B cell (primary cell): ENCODE measurements at regions not wholly inside any gene's neighbourhood (a gene's known extent, or its start where the extent isn't known, plus 50 kb on each side); places are given as distances from the start of the nearest gene placed in this dataset.

ENCODE experiments used
- ATAC-seq: fragments of 200-7000 bp; cut with Tn5 transposase; one replicate; pipeline ENCODE4 v1.10.0; 2021; ENCODE audit warnings: low read depth, mild to moderate bottlenecking, moderate number of reproducible peaks, moderate library complexity
- CTCF ChIA-PET: fragments of 350-600 bp; sonication (Branson Sonifier 250); formaldehyde crosslinking; loops from one replicate; lab custom pipeline; 2021; ENCODE audit warnings: antibody characterized with exemption, inconsistent platforms; lab: Charles Lee
- POLR2A ChIA-PET: fragments of 350-600 bp; sonication (Branson Sonifier 250); formaldehyde crosslinking; loops from one replicate; lab custom pipeline; 2021; ENCODE audit warnings: antibody characterized with exemption; lab: Charles Lee
- DNase-seq: peaks from one replicate; pipeline ENCODE4 v3.0.0; 2013
- H2AFZ ChIP-seq: 2 replicates; pipeline ENCODE4 v1.6.1; 2012; ENCODE audit warnings: mild to moderate bottlenecking, low read depth, low read length; ENCODE audit not compliant: insufficient read depth, poor library complexity, severe bottlenecking
- H3K27ac ChIP-seq, 2 donors: 1 replicate in 1 of 2; 2 replicates in 1 of 2; pipeline ENCODE4 v1.5.1; 2012 to 2013; ENCODE audit warnings: low read length in 2 of 2, mild to moderate bottlenecking in 2 of 2, moderate library complexity in 1 of 2
- H3K27me3 ChIP-seq, 4 experiments: fragments of 200-600 bp in 1 of 4; sonication (generic) in 1 of 4; replicated peaks in 1 of 4; 1 replicate in 2 of 4; 2 replicates in 2 of 4; pipeline versions ENCODE4 v1.6.1 to v1.7.0; 2013 to 2016; ENCODE audit warnings: low read length in 3 of 4, mild to moderate bottlenecking in 2 of 4, mixed read lengths in 1 of 4, moderate library complexity in 1 of 4; ENCODE audit not compliant: insufficient read depth in 4 of 4, control insufficient read depth in 3 of 4; ENCODE audit errors: control extremely low read depth in 1 of 4
- H3K36me3 ChIP-seq, 2 experiments: replicated peaks in 1 of 2; 1 replicate in 1 of 2; 2 replicates in 1 of 2; pipeline versions ENCODE4 v1.6.1 to v1.7.1; 2013; ENCODE audit warnings: low read length in 1 of 2; ENCODE audit not compliant: insufficient read depth in 2 of 2, control insufficient read depth in 1 of 2; ENCODE audit errors: control extremely low read depth in 1 of 2, extremely low read depth in 1 of 2
- H3K4me1 ChIP-seq, 2 donors: fragments of 200-600 bp in 1 of 2; sonication (generic) in 1 of 2; 1 replicate in 1 of 2; 2 replicates in 1 of 2; pipeline versions ENCODE4 v1.5.1 to v1.6.1; 2013 to 2017; ENCODE audit warnings: low read length in 2 of 2; ENCODE audit not compliant: control insufficient read depth in 2 of 2, insufficient read depth in 2 of 2
- H3K4me2 ChIP-seq: replicated peaks from 2 replicates; pipeline ENCODE3; 2012; ENCODE audit warnings: mild to moderate bottlenecking, low read depth, low read length; ENCODE audit not compliant: poor library complexity, severe bottlenecking
- H3K4me3 ChIP-seq, 5 experiments: fragments of 200-600 bp in 1 of 5; sonication (generic) in 1 of 5; 1 replicate in 3 of 5; 2 replicates in 2 of 5; pipeline versions ENCODE4 v1.5.1 to v1.7.0; 2011 to 2016; ENCODE audit warnings: low read length in 4 of 5, mild to moderate bottlenecking in 4 of 5, low read depth in 2 of 5, control low read depth in 1 of 5, moderate library complexity in 1 of 5; ENCODE audit not compliant: insufficient read depth in 1 of 5; ENCODE audit errors: control extremely low read depth in 1 of 5, extremely low read depth in 1 of 5
- H3K79me2 ChIP-seq: fragments of 200-600 bp; sonication (generic); one replicate; pipeline ENCODE4 v1.6.0; 2016; ENCODE audit warnings: low read length; ENCODE audit not compliant: control insufficient read depth, insufficient read depth
- H3K9ac ChIP-seq: fragments of 200-600 bp; sonication (generic); 2 replicates; pipeline ENCODE4 v1.6.1; 2017; ENCODE audit warnings: mild to moderate bottlenecking, low read length, moderate library complexity
- H3K9me3 ChIP-seq, 3 donors: one replicate each; pipeline versions ENCODE4 v1.6.1 to v1.7.1; 2013; ENCODE audit warnings: low read length in 2 of 3; ENCODE audit not compliant: control insufficient read depth in 2 of 3, insufficient read depth in 1 of 3; ENCODE audit errors: control extremely low read depth in 1 of 3
- H4K20me1 ChIP-seq: 2 replicates; pipeline ENCODE4 v1.6.0; 2012; ENCODE audit warnings: mild to moderate bottlenecking, low read length; ENCODE audit not compliant: insufficient read depth, control insufficient read depth, poor library complexity, severe bottlenecking
- H3K27ac Mint-ChIP-seq: one replicate; pipeline ENCODE4 v1.8.0; 2021; ENCODE audit warnings: mixed read lengths
- H3K27me3 Mint-ChIP-seq: one replicate; pipeline ENCODE4 v1.8.0; 2021; ENCODE audit warnings: mixed read lengths
- H3K4me1 Mint-ChIP-seq: one replicate; pipeline ENCODE4 v1.8.0; 2021; ENCODE audit warnings: mixed read lengths
- H3K4me3 Mint-ChIP-seq: one replicate; pipeline ENCODE4 v1.8.0; 2021; ENCODE audit warnings: mixed read lengths
- H3K9me3 Mint-ChIP-seq: one replicate; pipeline ENCODE4 v1.8.0; 2022; ENCODE audit warnings: mixed read lengths; ENCODE audit not compliant: insufficient read depth
- EZH2 ChIP-seq: IDR thresholded peaks from 2 replicates; pipeline ENCODE4 v1.6.1; 2012; ENCODE audit warnings: borderline replicate concordance, low read depth, mild to moderate bottlenecking, moderate library complexity, low read length; ENCODE audit not compliant: insufficient read depth, poor library complexity, severe bottlenecking
- WGBS: methylation state at CpG from one replicate; pipeline ENCODE4 v1.1.5; 2013; ENCODE audit warnings: missing lambda C conversion rate; ENCODE audit not compliant: insufficient coverage; 5-methylcytosine and 5-hydroxymethylcytosine counted together
- intact Hi-C: fragments of 100-400 bp; cut with micrococcal nuclease; formaldehyde crosslinking; loops from one replicate; pipeline ENCODE4 v1.10.0; 2022
- TF ChIP-seq, protein P1 (sequence below): fragments of 200-600 bp; IDR thresholded peaks from one replicate; pipeline ENCODE4 v1.8.0; 2022; ENCODE audit warnings: antibody characterized with exemption, mild to moderate bottlenecking

DNA sequence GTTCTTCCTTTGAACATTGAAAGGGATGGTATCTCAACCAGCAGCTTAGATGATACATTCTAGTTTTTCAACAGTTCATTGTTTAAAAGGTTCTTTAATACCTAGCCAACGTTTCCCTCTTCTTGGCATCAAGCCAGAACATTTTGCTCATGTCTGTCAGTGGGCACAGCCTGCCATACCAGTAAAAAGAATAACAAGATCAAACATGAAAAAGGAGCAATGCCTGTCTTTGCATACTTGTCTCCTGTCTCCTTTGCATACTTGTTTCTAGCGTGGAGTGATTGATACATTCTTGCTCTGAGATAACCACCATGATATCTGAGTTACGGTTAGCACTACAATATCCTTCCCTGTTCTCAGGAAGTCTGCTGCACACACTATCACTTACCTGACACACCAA, 248.6 kb upstream of the DAPK1 start:
- H3K27ac ChIP-seq, result no peak overlapping the region
- intact Hi-C loops, result no loop called here
- Mint-ChIP-seq H3K9me3 (no peaks in the 10 kb centered on the region), H3K27ac (no peak overlapping the region), H3K4me3 (no peak overlapping the region), H3K4me1 (no peaks in the 10 kb centered on the region), H3K27me3 (peaks cover 6% of the 10 kb centered on the region)
- no peaks in the 10 kb centered on the region for H3K9me3 ChIP-seq
- POLR2A ChIA-PET, result interaction anchor here (0.6 kb wide), 1 partner anchor 951 kb away, joined by 3 read pairs; no protein-coding TSS in a partner anchor
- H3K4me3 ChIP-seq, result no peak overlapping the region
- 67% methylated on average over 3 of the region's 3 CpGs for WGBS
- no peak overlapping the region for H2AFZ ChIP-seq
- no peak overlapping the region for H3K9ac ChIP-seq
- no peaks in the 10 kb centered on the region for H3K36me3 ChIP-seq
- H4K20me1 ChIP-seq, result no peaks in the 10 kb centered on the region
- CTCF ChIA-PET, result no interaction called here
- H3K79me2 ChIP-seq, result no peaks in the 10 kb centered on the region
- no peaks in the 10 kb centered on the region for H3K27me3 ChIP-seq
- DNase-seq (no peak), ATAC-seq (no peak)
- TF ChIP-seq, protein P1, sequence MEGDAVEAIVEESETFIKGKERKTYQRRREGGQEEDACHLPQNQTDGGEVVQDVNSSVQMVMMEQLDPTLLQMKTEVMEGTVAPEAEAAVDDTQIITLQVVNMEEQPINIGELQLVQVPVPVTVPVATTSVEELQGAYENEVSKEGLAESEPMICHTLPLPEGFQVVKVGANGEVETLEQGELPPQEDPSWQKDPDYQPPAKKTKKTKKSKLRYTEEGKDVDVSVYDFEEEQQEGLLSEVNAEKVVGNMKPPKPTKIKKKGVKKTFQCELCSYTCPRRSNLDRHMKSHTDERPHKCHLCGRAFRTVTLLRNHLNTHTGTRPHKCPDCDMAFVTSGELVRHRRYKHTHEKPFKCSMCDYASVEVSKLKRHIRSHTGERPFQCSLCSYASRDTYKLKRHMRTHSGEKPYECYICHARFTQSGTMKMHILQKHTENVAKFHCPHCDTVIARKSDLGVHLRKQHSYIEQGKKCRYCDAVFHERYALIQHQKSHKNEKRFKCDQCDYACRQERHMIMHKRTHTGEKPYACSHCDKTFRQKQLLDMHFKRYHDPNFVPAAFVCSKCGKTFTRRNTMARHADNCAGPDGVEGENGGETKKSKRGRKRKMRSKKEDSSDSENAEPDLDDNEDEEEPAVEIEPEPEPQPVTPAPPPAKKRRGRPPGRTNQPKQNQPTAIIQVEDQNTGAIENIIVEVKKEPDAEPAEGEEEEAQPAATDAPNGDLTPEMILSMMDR, result no peak
- no peak for TF ChIP-seq EZH2
- no peaks in the 10 kb centered on the region for H3K4me1 ChIP-seq
- H3K4me2 ChIP-seq, result no peak overlapping the region

GRCh38 chr9:87250205-87250604, 247.5 kb upstream of the DAPK1 start:
- Histone ChIP-seq H3K36me3 (no peaks in the 10 kb centered on the region), H3K79me2 (no peaks in the 10 kb centered on the region), H3K27ac (no peak overlapping the region), H3K4me1 (no peaks in the 10 kb centered on the region), H3K27me3 (no peaks in the 10 kb centered on the region), H2AFZ (no peak overlapping the region), H4K20me1 (no peaks in the 10 kb centered on the region), H3K9me3 (no peaks in the 10 kb centered on the region), H3K9ac (no peak overlapping the region), H3K4me3 (no peak overlapping the region), H3K4me2 (no peak overlapping the region)
- ATAC-seq (no peak), DNase-seq (no peak)
- Mint-ChIP-seq H3K4me1 (no peaks in the 10 kb centered on the region), H3K4me3 (no peak overlapping the region), H3K27me3 (peaks cover 3% of the 10 kb centered on the region), H3K9me3 (no peaks in the 10 kb centered on the region), H3K27ac (no peak overlapping the region)
- intact Hi-C loops, result no loop called here
- POLR2A ChIA-PET, result no interaction called here
- 100% methylated on average over 1 of the region's 1 CpG for WGBS
- CTCF ChIA-PET, result interaction anchor here (0.7 kb wide), 1 partner anchor 860 kb away, joined by 3 read pairs; no protein-coding TSS in a partner anchor
- TF ChIP-seq EZH2, result no peak
- TF ChIP-seq, protein P1, result no peak
